SK-N-SH treated with all-trans-retinoic acid at 6 μM for 48 hours (cell line): ENCODE measurements at regions not wholly inside any gene's neighbourhood (a gene's known extent, or its start where the extent isn't known, plus 50 kb on each side); places are given as distances from the start of the nearest gene placed in this dataset.

Experiments
- ARNTL ChIP-seq: fragments of 450-650 bp; formaldehyde crosslinking; IDR thresholded peaks from 2 replicates; pipeline ENCODE4 v1.5.0; 2020; ENCODE audit warnings: low read depth, mild to moderate bottlenecking, moderate library complexity, borderline replicate concordance
- SNAI2 ChIP-seq: fragments of 250-450 bp; sonication (Bioruptor Pico); IDR thresholded peaks from 2 replicates; pipeline ENCODE4 v1.5.0; 2020; ENCODE audit warnings: mild to moderate bottlenecking, moderate library complexity
- TCF4 ChIP-seq: fragments of 250-450 bp; sonication (Bioruptor Pico); IDR thresholded peaks from 2 replicates; pipeline ENCODE4 v1.8.0; 2021; ENCODE audit warnings: mild to moderate bottlenecking, moderate library complexity, borderline replicate concordance
- TSHZ2 ChIP-seq: fragments of 250-450 bp; sonication (Bioruptor Pico); IDR thresholded peaks from 2 replicates; pipeline ENCODE4 v1.5.0; 2020; ENCODE audit warnings: mild to moderate bottlenecking, moderate library complexity
- TF ChIP-seq, protein P1 (sequence below): fragments of 250-450 bp; sonication (Bioruptor Pico); IDR thresholded peaks from 2 replicates; pipeline ENCODE4 v1.5.1; 2020; ENCODE audit warnings: low read depth, mild to moderate bottlenecking, moderate library complexity

DNA sequence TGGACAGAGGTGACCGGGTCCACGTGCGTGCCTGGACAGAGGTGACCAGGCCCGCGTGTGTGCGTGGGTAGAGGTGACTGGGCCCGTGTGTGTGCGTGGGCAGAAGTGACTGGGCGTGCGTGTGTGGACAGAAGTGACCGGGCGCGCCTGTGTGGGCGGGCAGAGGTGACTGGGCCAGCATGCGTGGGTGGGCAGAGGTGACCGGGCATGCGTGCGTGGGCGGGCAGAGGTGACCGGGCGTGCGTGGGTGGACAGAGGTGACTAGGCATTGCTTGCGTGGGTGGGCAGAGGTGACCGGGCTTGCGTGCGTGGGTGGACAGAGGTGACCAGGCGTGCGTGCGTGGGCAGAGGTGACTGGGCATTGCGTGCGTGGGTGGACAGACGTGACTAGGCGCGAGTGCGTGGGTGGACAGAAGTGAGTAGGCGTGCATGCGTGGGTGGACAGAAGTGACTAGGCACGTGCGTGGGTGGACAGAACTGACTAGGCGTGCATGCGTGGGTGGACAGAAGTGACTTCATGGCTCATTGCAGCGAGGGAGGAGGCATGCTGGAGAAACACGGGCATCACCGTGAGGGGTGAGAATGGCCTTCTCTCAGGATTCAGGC lies 254.1 kb upstream of the IRX4 start:
- TF ChIP-seq TCF4 (CRISPR knock-in tag) (no peak), TSHZ2 (CRISPR knock-in tag) (no peak), SNAI2 (CRISPR knock-in tag) (no peak), ARNTL (CRISPR knock-in tag) (no peak)
- TF ChIP-seq, protein P1, sequence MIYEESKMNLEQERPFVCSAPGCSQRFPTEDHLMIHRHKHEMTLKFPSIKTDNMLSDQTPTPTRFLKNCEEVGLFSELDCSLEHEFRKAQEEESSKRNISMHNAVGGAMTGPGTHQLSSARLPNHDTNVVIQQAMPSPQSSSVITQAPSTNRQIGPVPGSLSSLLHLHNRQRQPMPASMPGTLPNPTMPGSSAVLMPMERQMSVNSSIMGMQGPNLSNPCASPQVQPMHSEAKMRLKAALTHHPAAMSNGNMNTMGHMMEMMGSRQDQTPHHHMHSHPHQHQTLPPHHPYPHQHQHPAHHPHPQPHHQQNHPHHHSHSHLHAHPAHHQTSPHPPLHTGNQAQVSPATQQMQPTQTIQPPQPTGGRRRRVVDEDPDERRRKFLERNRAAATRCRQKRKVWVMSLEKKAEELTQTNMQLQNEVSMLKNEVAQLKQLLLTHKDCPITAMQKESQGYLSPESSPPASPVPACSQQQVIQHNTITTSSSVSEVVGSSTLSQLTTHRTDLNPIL (CRISPR knock-in tag), result no peak
